Stimulated activated CD4-positive, alpha-beta T cell treated with anti-CD3 and anti-CD28 coated beads, TNF-alpha, amount 100 ng/mL, for 24 hours (primary cell): ENCODE measurements at regions not wholly inside any gene's neighbourhood (a gene's known extent, or its start where the extent isn't known, plus 50 kb on each side); places are given as distances from the start of the nearest gene placed in this dataset.

Experiments used
- DNase-seq, 3 experiments: peaks; one replicate each; pipeline ENCODE4 v3.0.0-alpha.2; 2020; ENCODE audit warnings: low read depth in 3 of 3

GRCh38 chr18:61989138-61989537 lies 96.3 kb upstream of the RNF152 start:
- DNase-seq, result no peak

- no peak for DNase-seq
Measured at GRCh38 chr18:61988100-61988499, 95.3 kb upstream of the RNF152 start.

GRCh38 chr18:61985681-61986080 lies 92.9 kb upstream of the RNF152 start:
- no peak for DNase-seq

- no peak for DNase-seq
Measured at GRCh38 chr18:61984349-61984748, 91.5 kb upstream of the RNF152 start.

- no peak for DNase-seq
Measured at GRCh38 chr18:61982475-61982874, 89.7 kb upstream of the RNF152 start.

GRCh38 chr18:61980355-61980754 lies 87.5 kb upstream of the RNF152 start:
- no peak for DNase-seq

- DNase-seq, result peak in 1 of 3 experiments; percentile 22
Measured at GRCh38 chr18:61975526-61976326, 82.9 kb upstream of the RNF152 start.

GRCh38 chr18:61973273-61974115 lies 80.7 kb upstream of the RNF152 start:
- DNase-seq, result no peak

GRCh38 chr18:61972389-61973264 lies 79.8 kb upstream of the RNF152 start:
- no peak for DNase-seq

- DNase-seq, result no peak
Measured at GRCh38 chr18:61967252-61967891, 74.6 kb upstream of the RNF152 start.

- no peak for DNase-seq
Measured at GRCh38 chr18:61965311-61965710, 72.5 kb upstream of the RNF152 start.

- no peak for DNase-seq
Measured at GRCh38 chr18:61964616-61965015, 71.8 kb upstream of the RNF152 start.

GRCh38 chr18:61963705-61964104 lies 70.9 kb upstream of the RNF152 start:
- DNase-seq, result no peak

- DNase-seq, result no peak
Measured at GRCh38 chr18:61957801-61958516, 65.2 kb upstream of the RNF152 start.

GRCh38 chr18:61955644-61956043 lies 62.8 kb upstream of the RNF152 start:
- DNase-seq, result no peak

- DNase-seq, result no peak
Measured at GRCh38 chr18:61954096-61954746, 61.4 kb upstream of the RNF152 start.

- no peak for DNase-seq
Measured at GRCh38 chr18:61953641-61954040, 60.8 kb upstream of the RNF152 start.

- DNase-seq, result no peak
Measured at GRCh38 chr18:61953161-61953560, 60.4 kb upstream of the RNF152 start.

- DNase-seq, result no peak
Measured at GRCh38 chr18:61951396-61951795, 58.6 kb upstream of the RNF152 start.

GRCh38 chr18:61950371-61950770 lies 57.6 kb upstream of the RNF152 start:
- no peak for DNase-seq
